GM10266 (cell line): ENCODE measurements at regions not wholly inside any gene's neighbourhood (a gene's known extent, or its start where the extent isn't known, plus 50 kb on each side); places are given as distances from the start of the nearest gene placed in this dataset.

ENCODE experiments used
- DNase-seq: peaks from one replicate; pipeline ENCODE4 v3.0.0; 2012; ENCODE audit errors: extremely low spot score
- CTCF ChIP-seq: IDR thresholded peaks from 2 replicates; pipeline ENCODE4 v1.5.1; 2012; ENCODE audit warnings: mild to moderate bottlenecking, low read depth; ENCODE audit not compliant: control insufficient read depth, insufficient read depth; ENCODE audit errors: missing control alignments

DNA sequence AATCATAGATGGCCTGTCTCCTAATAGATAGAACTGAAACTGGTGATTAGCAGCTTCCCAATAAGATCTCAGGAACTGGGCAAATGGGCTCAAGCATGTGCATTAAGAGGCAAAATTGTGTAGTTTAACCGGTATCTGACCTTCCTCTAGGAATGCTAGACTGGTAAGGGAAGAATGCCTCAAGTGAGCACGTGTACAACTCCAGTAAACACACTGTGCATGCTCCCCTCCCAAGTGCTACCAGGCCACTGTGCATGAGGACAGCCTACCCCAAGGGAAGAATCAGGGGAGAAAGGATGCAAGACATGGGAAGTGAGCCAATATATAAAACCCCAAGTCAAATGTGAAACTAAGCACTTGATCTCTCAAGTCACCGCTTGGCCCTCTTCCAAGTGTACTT is 1157.4 kb upstream of the CDH18 start:
- no peak for DNase-seq
- no peak for TF ChIP-seq CTCF

- no peak for TF ChIP-seq CTCF
- no peak for DNase-seq
Observed at GRCh38 chr5:21143686-21144085, 1155.7 kb upstream of the CDH18 start.

- no peak for TF ChIP-seq CTCF
- no peak for DNase-seq
Observed at GRCh38 chr5:21142791-21143190, 1154.8 kb upstream of the CDH18 start.

DNA sequence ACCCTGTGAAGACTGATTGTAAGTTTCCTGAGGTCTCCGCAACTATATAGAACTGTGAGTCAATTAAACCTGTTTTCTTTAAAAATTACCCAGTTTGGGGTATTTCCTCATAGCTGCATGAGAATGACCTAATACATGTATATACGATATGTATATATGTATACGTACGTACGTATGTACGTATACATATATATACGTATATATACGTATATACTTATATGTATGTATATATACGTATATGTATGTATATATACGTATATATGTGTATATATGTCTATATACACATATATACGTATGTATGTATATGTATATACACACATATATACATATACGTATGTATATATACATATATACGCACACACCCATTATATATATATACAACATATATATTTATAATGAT is 1153.0 kb upstream of the CDH18 start:
- TF ChIP-seq CTCF = no peak
- DNase-seq = no peak

GRCh38 chr5:21126236-21126635 is 1138.2 kb upstream of the CDH18 start:
- DNase-seq = no peak
- no peak for TF ChIP-seq CTCF

- no peak for TF ChIP-seq CTCF
- no peak for DNase-seq
Observed at GRCh38 chr5:21125238-21125983, 1137.4 kb upstream of the CDH18 start.

DNA sequence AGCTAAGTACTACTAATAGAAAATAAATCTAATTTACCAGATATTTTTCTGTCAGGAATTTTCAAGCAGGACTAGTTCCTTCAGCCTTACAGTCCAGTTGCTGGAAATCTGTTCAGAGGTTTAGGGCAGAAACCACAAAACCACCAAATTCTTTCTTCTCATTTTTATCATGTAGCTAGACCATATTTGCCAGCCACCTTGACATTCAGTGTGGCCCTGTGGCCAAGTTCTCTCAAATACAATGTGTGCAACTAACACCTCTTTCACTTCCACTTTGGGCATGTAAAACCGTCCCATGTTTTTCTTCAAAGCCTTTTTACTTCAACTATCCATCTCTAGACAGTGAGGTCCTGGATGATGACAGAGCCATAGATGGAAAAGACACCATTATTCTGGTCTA is 1133.2 kb upstream of the CDH18 start:
- no peak for DNase-seq
- TF ChIP-seq CTCF = no peak
